Upper lobe of left lung (tissue), 4 donors: ENCODE measurements at regions not wholly inside any gene's neighbourhood (a gene's known extent, or its start where the extent isn't known, plus 50 kb on each side); places are given as distances from the start of the nearest gene placed in this dataset.

Experiments
- CTCF ChIP-seq, 6 experiments: fragments of 450-650 bp in 4 of 6; fragments of 200-600 bp in 2 of 6; sonication (generic) in 2 of 6; IDR thresholded peaks; one replicate each; pipeline ENCODE4 v1.5.1; 2016 to 2019; ENCODE audit warnings: antibody characterized with exemption in 6 of 6
- POLR2A ChIP-seq, 4 donors: fragments of 450-650 bp; IDR thresholded peaks; one replicate each; pipeline ENCODE4 v1.5.1; 2016 to 2017; ENCODE audit warnings: antibody characterized with exemption in 4 of 4, mild to moderate bottlenecking in 2 of 4
- POLR2AphosphoS5 ChIP-seq, 2 donors: sonication (generic); formaldehyde crosslinking; IDR thresholded peaks; one replicate each; pipeline ENCODE4 v1.5.1; 2017; ENCODE audit warnings: antibody characterized with exemption in 2 of 2

GRCh38 chr7:3159445-3159844, 115.8 kb upstream of the CARD11 start:
- TF ChIP-seq POLR2A (IDR thresholded peaks at IDR 0.05) = no peak
- TF ChIP-seq CTCF (IDR thresholded peaks at IDR 0.05) = no peak
- no peak for TF ChIP-seq POLR2AphosphoS5 (IDR thresholded peaks at IDR 0.05)
